Transverse colon (tissue), 4 donors: ENCODE measurements at regions not wholly inside any gene's neighbourhood (a gene's known extent, or its start where the extent isn't known, plus 50 kb on each side); places are given as distances from the start of the nearest gene placed in this dataset.

Source experiments
- EP300 ChIP-seq: sonication (generic); formaldehyde crosslinking; IDR thresholded peaks from one replicate; pipeline ENCODE4 v1.6.1; 2017; ENCODE audit warnings: antibody characterized with exemption, low read depth
- POLR2A ChIP-seq: fragments of 450-650 bp; IDR thresholded peaks from one replicate; pipeline ENCODE4 v1.6.1; 2016; ENCODE audit warnings: antibody characterized with exemption, mild to moderate bottlenecking, moderate library complexity
- POLR2AphosphoS5 ChIP-seq, 3 donors: sonication (generic); formaldehyde crosslinking; IDR thresholded peaks; one replicate each; pipeline ENCODE4 v1.6.1; 2016; ENCODE audit warnings: antibody characterized with exemption in 3 of 3
- TF ChIP-seq, protein P1 (sequence below), 5 experiments: fragments of 200-600 bp in 3 of 5; fragments of 450-650 bp in 2 of 5; sonication (generic) in 3 of 5; IDR thresholded peaks; 1 replicate in 2 of 5; 2 replicates in 3 of 5; pipeline ENCODE4 v1.5.1; 2016 to 2017; ENCODE audit warnings: antibody characterized with exemption in 5 of 5, inconsistent platforms in 3 of 5, mild to moderate bottlenecking in 2 of 5, moderate library complexity in 1 of 5

DNA sequence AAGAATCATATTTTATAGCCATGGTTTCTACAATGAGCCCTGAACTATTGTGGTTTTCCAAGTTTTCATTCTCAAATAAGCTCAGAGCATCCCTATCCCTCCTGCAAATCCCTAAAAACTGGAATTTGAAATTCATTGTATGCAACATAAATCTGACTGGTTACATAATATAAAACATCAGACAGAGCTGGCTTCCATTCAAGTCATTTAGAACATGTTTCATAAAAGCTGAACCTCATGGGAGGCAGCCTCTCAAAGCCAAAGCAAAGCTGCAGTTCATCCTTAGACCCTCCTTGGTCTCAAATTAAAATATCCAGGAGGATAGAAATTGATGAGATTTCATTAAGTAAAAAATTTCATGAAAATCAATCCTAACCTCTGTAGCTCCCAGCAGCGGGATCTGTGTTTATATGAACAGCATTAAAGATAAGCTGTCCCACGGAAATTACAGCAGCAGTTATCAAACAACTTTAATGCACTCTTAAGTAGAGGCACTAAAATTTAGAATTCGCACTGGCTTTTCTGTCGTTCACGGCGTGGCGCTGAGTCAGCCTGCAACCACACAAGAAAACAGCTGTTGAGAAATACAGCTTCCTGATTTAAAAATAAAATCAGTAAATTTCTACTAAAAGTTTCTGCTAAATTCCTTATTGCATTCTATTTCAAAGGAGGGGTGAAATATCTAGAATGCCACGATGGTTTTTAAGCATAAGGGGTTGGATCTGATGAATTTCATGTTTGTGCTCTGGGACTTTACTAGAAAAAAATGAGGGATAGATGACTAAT, 99.9 kb upstream of the TIAM1 start:
- TF ChIP-seq, protein P1, sequence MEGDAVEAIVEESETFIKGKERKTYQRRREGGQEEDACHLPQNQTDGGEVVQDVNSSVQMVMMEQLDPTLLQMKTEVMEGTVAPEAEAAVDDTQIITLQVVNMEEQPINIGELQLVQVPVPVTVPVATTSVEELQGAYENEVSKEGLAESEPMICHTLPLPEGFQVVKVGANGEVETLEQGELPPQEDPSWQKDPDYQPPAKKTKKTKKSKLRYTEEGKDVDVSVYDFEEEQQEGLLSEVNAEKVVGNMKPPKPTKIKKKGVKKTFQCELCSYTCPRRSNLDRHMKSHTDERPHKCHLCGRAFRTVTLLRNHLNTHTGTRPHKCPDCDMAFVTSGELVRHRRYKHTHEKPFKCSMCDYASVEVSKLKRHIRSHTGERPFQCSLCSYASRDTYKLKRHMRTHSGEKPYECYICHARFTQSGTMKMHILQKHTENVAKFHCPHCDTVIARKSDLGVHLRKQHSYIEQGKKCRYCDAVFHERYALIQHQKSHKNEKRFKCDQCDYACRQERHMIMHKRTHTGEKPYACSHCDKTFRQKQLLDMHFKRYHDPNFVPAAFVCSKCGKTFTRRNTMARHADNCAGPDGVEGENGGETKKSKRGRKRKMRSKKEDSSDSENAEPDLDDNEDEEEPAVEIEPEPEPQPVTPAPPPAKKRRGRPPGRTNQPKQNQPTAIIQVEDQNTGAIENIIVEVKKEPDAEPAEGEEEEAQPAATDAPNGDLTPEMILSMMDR (IDR thresholded peaks at IDR 0.05): no peak
- TF ChIP-seq POLR2A (no peak), POLR2AphosphoS5 (IDR thresholded peaks at IDR 0.05) (no peak), EP300 (no peak)
